Spleen (tissue), 11 donors: ENCODE measurements at regions not wholly inside any gene's neighbourhood (a gene's known extent, or its start where the extent isn't known, plus 50 kb on each side); places are given as distances from the start of the nearest gene placed in this dataset.
A peak's percentile ranks its signal among the peaks of the same experiment; 100 is the strongest.

Experiments used
- DNase-seq: peaks from one replicate; pipeline ENCODE4 v3.0.0-alpha.2; 2020
- H3K27ac ChIP-seq, 8 donors: fragments of 200-600 bp; sonication (generic) in 7 of 8; 1 replicate in 4 of 8; 2 replicates in 4 of 8; pipeline versions ENCODE4 v1.5.0 to v1.8.0; 2016 to 2021; ENCODE audit warnings: inconsistent platforms in 4 of 8, mild to moderate bottlenecking in 4 of 8, moderate library complexity in 1 of 8
- H3K27me3 ChIP-seq, 7 donors: fragments of 200-600 bp; sonication (generic) in 6 of 7; replicated peaks in 1 of 7; 1 replicate in 4 of 7; 2 replicates in 3 of 7; pipeline versions ENCODE4 v1.5.0 to v1.8.0; 2016 to 2021; ENCODE audit warnings: inconsistent platforms in 3 of 7, mild to moderate bottlenecking in 1 of 7
- H3K36me3 ChIP-seq, 6 donors: fragments of 200-600 bp; sonication (generic) in 5 of 6; 1 replicate in 4 of 6; 2 replicates in 2 of 6; pipeline versions ENCODE4 v1.5.0 to v1.8.0; 2016 to 2021; ENCODE audit warnings: inconsistent platforms in 2 of 6
- H3K4me1 ChIP-seq, 6 donors: fragments of 200-600 bp; sonication (generic) in 5 of 6; 1 replicate in 3 of 6; 2 replicates in 3 of 6; pipeline versions ENCODE4 v1.5.0 to v1.8.0; 2016 to 2021; ENCODE audit warnings: inconsistent platforms in 3 of 6
- H3K4me3 ChIP-seq, 8 donors: fragments of 200-600 bp; sonication (generic) in 7 of 8; 1 replicate in 4 of 8; 2 replicates in 4 of 8; pipeline versions ENCODE4 v1.5.0 to v1.8.0; 2016 to 2021; ENCODE audit warnings: inconsistent platforms in 4 of 8, mild to moderate bottlenecking in 4 of 8, moderate library complexity in 2 of 8
- H3K9me3 ChIP-seq, 8 donors: fragments of 200-600 bp; sonication (generic) in 7 of 8; 1 replicate in 4 of 8; 2 replicates in 4 of 8; pipeline versions ENCODE4 v1.5.0 to v1.8.0; 2016 to 2021; ENCODE audit warnings: inconsistent platforms in 4 of 8
- POLR2A ChIP-seq, 3 donors: fragments of 450-650 bp; IDR thresholded peaks; one replicate each; pipeline ENCODE4 v1.5.1; 2017; ENCODE audit warnings: antibody characterized with exemption in 3 of 3, mild to moderate bottlenecking in 1 of 3
- POLR2AphosphoS5 ChIP-seq, 3 donors: sonication (generic); formaldehyde crosslinking; IDR thresholded peaks; one replicate each; pipeline ENCODE4 v1.5.1; 2017; ENCODE audit warnings: antibody characterized with exemption in 3 of 3
- WGBS, 5 donors: extraction: QIAGEN DNeasy Blood & Tissue Kit in 3 of 5; methylation state at CpG; one replicate each; pipeline versions ENCODE4 v1.1.5 to v1.1.7; 2013 to 2018; 5-methylcytosine and 5-hydroxymethylcytosine counted together
- intact Hi-C: fragments of 100-400 bp; cut with DNase I; formaldehyde crosslinking; loops from one replicate; pipeline ENCODE4 v1.15.0; 2023; ENCODE audit warnings: low total_unique reads
- TF ChIP-seq, protein P1 (sequence below), 11 experiments: fragments of 200-600 bp in 7 of 11; fragments of 450-650 bp in 4 of 11; sonication (generic) in 4 of 11; IDR thresholded peaks in 8 of 11; conservative IDR thresholded peaks in 3 of 11; 1 replicate in 7 of 11; 2 replicates in 4 of 11; pipeline versions ENCODE4 v1.4.0 to v1.8.0; 2016 to 2021; ENCODE audit warnings: antibody characterized with exemption in 11 of 11, inconsistent platforms in 4 of 11, mild to moderate bottlenecking in 1 of 11
- donor health status: healthy with polysubstance abuse.
- donor health status: DM: no; HTN: no; CAD: no; lungs with moderate emphysema.
- donor health status: DM: no; HTN: no; CAD: no.
- donor health status: Bipolar disorder and iron deficiency.
- donor health status: healthy.
- donor health status: DM: no; HTN: no; CAD: no.
- donor health status: DM: yes; HTN: yes; CAD: no.

DNA sequence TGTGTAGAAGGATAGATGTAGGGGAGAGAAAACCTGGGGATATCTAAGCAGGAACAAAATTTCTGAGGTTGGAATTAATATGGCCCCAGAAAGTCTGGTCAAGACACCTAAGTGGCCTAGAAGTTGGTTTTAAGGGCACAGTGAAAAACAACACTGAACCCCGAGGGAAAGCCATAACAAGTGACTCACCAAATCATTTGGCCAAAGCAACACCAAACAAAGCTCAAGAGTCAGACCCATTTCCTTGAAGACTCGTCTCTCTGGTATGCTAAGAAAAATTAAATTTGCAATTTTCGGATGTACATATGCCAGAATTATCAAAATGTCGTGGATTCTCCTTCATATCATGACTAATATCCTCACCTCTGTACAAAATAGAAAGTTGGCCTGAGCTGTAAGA is 162.9 kb downstream of the SMIM20 start:
- Histone ChIP-seq H3K27ac (peak overlapping the region in 7 of 8 donors; percentile 65 to 92 (median 79)), H3K9me3 (peaks cover 0 to 8% (median 0%) of the 10 kb centered on the region in 8 donors), H3K4me3 (peak overlapping the region in 1 of 8 donors; percentile 6), H3K4me1 (peaks cover 3 to 73% (median 21%) of the 10 kb centered on the region in 6 donors), H3K27me3 (peaks cover 0 to 6% (median 0%) of the 10 kb centered on the region in 7 donors), H3K36me3 (no peaks in the 10 kb centered on the region)
- DNase-seq, result no peak
- no peak for TF ChIP-seq POLR2A (IDR thresholded peaks at IDR 0.05)
- TF ChIP-seq POLR2AphosphoS5 (IDR thresholded peaks at IDR 0.05), result no peak
- TF ChIP-seq, protein P1, sequence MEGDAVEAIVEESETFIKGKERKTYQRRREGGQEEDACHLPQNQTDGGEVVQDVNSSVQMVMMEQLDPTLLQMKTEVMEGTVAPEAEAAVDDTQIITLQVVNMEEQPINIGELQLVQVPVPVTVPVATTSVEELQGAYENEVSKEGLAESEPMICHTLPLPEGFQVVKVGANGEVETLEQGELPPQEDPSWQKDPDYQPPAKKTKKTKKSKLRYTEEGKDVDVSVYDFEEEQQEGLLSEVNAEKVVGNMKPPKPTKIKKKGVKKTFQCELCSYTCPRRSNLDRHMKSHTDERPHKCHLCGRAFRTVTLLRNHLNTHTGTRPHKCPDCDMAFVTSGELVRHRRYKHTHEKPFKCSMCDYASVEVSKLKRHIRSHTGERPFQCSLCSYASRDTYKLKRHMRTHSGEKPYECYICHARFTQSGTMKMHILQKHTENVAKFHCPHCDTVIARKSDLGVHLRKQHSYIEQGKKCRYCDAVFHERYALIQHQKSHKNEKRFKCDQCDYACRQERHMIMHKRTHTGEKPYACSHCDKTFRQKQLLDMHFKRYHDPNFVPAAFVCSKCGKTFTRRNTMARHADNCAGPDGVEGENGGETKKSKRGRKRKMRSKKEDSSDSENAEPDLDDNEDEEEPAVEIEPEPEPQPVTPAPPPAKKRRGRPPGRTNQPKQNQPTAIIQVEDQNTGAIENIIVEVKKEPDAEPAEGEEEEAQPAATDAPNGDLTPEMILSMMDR (IDR thresholded peaks at IDR 0.05 in 8 of 11, conservative IDR thresholded peaks at IDR 0.05 in 3 of 11), result no peak
- WGBS, 5 donors, result 72 to 84% (median 79%) methylated on average over 4 of the region's 4 CpGs
- intact Hi-C loops, result no loop called here

DNA sequence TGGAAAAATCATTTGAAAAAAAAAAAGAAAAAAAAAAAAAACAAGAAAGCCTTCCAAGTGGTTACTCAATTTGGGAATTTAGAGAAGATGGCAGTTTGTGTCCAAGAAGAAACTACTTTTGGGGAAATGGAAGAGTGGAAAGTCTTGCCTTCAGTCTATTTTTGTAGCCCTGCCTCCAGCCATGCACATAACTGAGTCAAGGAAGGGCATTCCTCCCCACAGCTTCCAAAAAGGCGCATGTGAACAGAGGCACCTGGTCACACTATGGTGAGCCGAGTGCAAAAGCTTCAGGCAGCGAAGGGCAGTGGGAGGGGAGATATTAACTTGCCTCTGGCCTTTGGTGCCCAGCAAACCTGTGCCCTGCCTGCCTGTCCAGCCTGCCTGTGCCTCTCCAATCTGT is 163.7 kb downstream of the SMIM20 start:
- intact Hi-C loops, result no loop called here
- Histone ChIP-seq H3K27ac (peak overlapping the region in 4 of 8 donors; percentile 3 to 92 (median 51)), H3K4me1 (peaks cover 5 to 74% (median 25%) of the 10 kb centered on the region in 6 donors), H3K27me3 (peaks cover 0 to 6% (median 0%) of the 10 kb centered on the region in 7 donors), H3K4me3 (no peak overlapping the region), H3K9me3 (peaks cover 0 to 8% (median 0%) of the 10 kb centered on the region in 8 donors), H3K36me3 (no peaks in the 10 kb centered on the region)
- 85 to 92% (median 91%) methylated on average over 3 of the region's 3 CpGs for WGBS, 5 donors
- TF ChIP-seq POLR2A (IDR thresholded peaks at IDR 0.05) (no peak), POLR2AphosphoS5 (IDR thresholded peaks at IDR 0.05) (no peak)
- TF ChIP-seq, protein P1 (IDR thresholded peaks at IDR 0.05 in 8 of 11, conservative IDR thresholded peaks at IDR 0.05 in 3 of 11), result no peak
- no peak for DNase-seq

DNA sequence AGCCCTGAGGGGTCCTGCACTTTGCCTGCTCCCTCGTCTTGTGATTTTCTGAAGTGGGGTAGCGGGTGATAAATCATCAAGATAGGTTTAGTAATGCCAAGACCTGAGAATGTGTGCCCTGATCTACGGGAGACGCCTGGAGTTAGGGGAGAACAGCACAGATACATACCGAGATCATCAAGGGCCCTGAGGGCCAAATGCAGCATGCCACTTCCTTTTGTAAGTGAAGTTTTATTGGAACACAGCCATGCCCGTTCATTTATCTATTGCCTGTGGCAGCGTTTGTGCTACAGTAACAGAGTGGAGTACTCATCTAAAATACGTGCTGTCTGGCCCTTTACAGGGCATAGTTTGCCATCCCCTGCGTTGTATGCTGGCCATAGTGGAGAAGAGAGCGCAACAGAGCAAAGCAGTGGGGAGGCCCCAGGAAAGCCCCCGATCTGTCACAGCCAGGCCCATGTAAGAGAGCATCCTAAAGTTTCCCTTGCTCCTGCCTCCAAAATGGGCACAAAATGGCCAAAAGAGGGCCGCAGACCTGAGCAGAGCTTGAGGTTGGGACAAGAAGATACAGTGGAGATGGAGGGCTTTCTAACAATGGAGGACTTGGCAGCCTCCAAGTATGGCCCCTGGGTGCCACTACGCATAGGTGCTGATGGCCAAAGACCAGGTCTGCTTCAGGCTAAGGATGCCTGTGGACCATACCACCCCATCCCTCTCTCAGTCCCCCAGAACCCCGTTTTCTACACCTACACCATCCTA is 167.0 kb downstream of the SMIM20 start:
- DNase-seq, result no peak
- intact Hi-C loops, result loop anchor here (5.0 to 10.0 kb wide), 2 partner anchors 224 to 331 kb away; no protein-coding TSS in a partner anchor
- H3K27me3 ChIP-seq, result peaks cover 0 to 9% (median 0%) of the 10 kb centered on the region in 7 donors
- WGBS, 5 donors, result 57 to 71% (median 66%) methylated on average over 14 of the region's 14 CpGs
- peak overlapping the region in 1 of 8 donors; percentile 41 for H3K27ac ChIP-seq
- no peaks in the 10 kb centered on the region for H3K36me3 ChIP-seq
- H3K4me1 ChIP-seq, result peaks cover 5 to 48% (median 12%) of the 10 kb centered on the region in 6 donors
- no peak overlapping the region for H3K4me3 ChIP-seq
- H3K9me3 ChIP-seq, result peaks cover 0 to 8% (median 0%) of the 10 kb centered on the region in 8 donors
- TF ChIP-seq, protein P1 (IDR thresholded peaks at IDR 0.05 in 8 of 11, conservative IDR thresholded peaks at IDR 0.05 in 3 of 11), result no peak
- TF ChIP-seq POLR2A (IDR thresholded peaks at IDR 0.05), result no peak
- no peak for TF ChIP-seq POLR2AphosphoS5 (IDR thresholded peaks at IDR 0.05)
